ENCODE measurements at regions not wholly inside any gene's neighbourhood (a gene's known extent, or its start where the extent isn't known, plus 50 kb on each side); places are given as distances from the start of the nearest gene placed in this dataset.
"Not testable (repeated sequence)": the region's sequence is repeated elsewhere in the genome, so short reads cannot be mapped to it uniquely, and the experiment has no call there.

DNA sequence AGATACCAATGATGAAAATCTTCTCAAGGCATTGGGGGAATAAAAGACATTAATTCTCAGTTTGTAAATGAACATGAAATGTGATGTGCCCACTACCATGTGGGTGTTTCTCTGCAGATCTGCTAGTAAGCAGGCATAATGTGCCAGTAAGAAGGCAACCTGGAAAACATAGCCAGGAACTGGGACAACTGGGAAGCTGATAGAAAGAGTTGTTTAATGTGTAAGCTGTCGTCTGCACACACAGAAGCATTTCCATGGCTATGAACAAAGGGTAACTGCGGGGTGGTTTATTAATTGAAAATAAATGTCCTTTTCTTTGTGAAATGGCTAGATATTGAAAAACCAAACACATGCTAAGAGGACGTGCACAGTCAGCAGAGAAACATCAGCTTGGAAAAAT, 52.0 kb downstream of the ZC3H11B start:
- no peak for DNase-seq

GRCh38 chr1:219559899-219560298, 53.0 kb downstream of the ZC3H11B start:
- DNase-seq: no peak

DNA sequence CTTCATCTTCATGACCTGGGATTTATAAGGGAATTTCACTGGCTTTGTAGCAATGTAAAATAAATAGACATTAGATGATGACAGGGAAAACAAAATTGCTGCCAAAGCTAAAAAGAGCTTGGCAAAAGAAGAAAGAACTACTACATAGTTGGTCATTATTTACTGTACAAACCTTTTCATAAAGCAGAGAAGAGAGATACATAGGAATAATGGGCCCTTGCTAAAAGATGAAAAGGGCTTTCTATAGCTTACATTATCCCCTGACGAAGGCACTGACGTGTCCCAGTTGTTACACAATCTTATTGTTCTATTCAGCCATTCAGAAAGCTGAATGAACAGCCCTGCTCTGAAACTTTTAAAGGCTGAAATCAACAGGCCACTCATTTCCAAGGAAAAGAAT, 57.1 kb downstream of the ZC3H11B start:
- no peak for DNase-seq

- no peak for DNase-seq
Observed at GRCh38 chr1:219555031-219555692, 57.7 kb downstream of the ZC3H11B start.

- no peak for DNase-seq
Observed at GRCh38 chr1:219553934-219554502, 58.9 kb downstream of the ZC3H11B start.

- DNase-seq: no peak
Observed at GRCh38 chr1:219550201-219550600, 62.7 kb downstream of the ZC3H11B start.

GRCh38 chr1:219549215-219549614, 63.7 kb downstream of the ZC3H11B start:
- no peak for DNase-seq

DNA sequence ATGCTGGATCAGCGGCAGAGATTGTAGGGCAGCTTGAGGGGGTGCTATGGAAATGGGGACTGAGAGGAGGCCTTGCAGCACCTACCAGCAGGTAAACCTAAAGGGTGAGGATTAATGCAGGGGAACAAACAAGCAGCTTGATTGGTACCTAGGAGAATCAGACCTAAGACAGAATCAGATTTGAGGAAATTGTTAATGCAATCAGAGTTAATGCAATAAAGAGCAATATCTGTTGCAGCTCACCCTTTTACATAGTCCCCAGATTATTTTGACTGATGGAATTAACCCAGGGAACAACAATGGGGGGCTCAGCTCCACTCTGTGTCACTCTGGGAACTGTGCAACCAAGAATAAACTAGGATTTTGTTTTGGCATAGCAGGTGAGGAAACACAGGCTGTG, 64.5 kb downstream of the ZC3H11B start:
- DNase-seq: no peak

DNA sequence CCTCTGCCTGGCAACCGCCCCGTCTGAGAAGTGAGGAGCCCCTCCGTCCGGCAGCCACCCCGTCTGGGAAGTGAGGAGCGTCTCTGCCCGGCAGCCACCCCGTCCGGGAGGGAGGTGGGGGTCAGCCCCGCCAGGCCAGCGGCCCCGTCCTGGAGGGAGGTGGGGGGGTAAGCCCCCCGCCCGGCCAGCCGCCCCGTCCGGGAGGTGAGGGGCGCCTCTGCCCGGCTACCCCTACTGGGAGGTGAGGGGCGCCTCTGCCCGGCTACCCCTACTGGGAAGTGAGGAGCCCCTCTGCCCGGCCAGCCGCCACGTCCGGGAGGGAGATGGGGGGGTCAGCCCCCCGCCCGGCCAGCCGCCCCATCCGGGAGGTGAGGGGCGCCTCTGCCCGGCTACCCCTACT, 67.1 kb downstream of the ZC3H11B start:
- not testable (repeated sequence) for DNase-seq

GRCh38 chr1:219544163-219544846, 68.6 kb downstream of the ZC3H11B start:
- DNase-seq: no peak

DNA sequence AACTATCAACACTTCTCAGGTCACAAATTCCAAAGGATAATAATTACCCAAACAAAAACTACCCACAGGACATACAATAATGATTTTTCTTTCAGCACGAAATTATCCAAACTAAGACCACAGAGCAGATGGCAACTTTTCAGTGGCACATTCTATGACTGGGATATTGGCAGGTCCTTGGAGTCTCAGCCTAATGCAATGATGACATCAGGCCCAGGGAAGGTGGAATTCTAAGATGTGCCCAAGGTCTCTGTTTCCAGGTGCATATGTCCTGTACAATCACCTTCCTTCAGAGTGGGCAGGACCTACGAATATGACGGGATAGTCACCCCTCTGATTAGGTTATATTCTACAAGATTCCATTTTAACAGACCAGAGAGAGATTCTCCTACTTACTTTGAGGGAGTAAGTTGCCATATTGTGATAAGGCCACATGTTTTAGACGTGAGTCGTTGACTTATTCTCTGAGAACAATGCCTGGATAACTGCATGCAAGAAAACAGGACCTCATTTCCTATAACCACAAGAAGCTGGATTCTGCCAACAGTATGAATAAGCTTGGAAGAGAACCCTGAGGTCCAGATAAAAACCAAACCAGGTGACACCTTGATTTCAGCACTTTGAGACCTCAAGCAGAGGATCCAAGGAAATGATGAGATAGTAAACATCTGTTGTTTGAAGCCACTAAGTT, 69.9 kb downstream of the ZC3H11B start:
- DNase-seq: no peak

- DNase-seq: no peak
Observed at GRCh38 chr1:219541946-219542345, 71.0 kb downstream of the ZC3H11B start.

GRCh38 chr1:219539645-219540254, 73.2 kb downstream of the ZC3H11B start:
- DNase-seq: no peak

GRCh38 chr1:219538886-219539285, 74.0 kb downstream of the ZC3H11B start:
- DNase-seq: no peak

GRCh38 chr1:219537223-219537631, 75.7 kb downstream of the ZC3H11B start:
- DNase-seq: no peak

DNA sequence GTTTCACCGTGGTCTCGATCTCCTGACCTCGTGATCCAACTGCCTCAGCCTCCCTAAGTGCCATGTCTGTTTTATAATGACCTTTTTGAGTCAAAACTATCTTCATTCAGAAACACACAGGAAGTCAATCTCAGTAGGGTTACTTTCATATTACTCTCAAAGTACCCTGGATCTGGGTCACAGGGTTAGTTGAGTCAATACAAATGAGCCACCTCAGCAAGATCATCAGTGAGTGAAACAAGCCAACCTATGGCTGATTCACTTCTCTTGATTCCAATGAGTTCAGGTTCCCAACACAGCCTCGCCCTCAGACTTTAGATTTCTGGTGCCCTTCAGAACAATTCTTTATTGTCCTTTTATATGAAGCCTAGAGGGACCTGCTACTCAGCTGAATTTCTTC, 76.9 kb downstream of the ZC3H11B start:
- no peak for DNase-seq

- DNase-seq: no peak
Observed at GRCh38 chr1:219534991-219535390, 77.9 kb downstream of the ZC3H11B start.

GRCh38 chr1:219533280-219533679, 79.6 kb downstream of the ZC3H11B start:
- no peak for DNase-seq

- no peak for DNase-seq
Observed at GRCh38 chr1:219529116-219529515, 83.8 kb downstream of the ZC3H11B start.

- no peak for DNase-seq
Observed at GRCh38 chr1:219528633-219529032, 84.3 kb downstream of the ZC3H11B start.

- no peak for DNase-seq
Observed at GRCh38 chr1:219527994-219528393, 84.9 kb downstream of the ZC3H11B start.

DNA sequence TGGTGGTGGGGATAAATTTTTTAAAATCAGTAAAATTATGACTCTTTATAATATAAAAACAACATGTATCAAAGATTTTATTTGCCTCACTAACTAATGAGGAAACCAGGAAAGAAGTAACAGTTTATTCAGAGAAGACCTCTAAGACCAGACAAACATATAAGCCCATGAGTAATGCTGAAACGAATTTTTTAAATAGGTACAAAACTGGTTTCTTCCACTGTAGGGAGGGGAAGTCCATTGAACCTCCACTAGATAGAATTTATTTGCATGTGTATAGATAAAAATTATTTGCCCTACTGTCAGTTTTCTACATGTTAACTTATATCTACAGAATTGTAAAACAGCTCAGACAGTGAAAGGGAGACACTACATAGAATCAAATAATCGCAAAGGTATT, 86.8 kb downstream of the ZC3H11B start:
- DNase-seq: no peak

- no peak for DNase-seq
Observed at GRCh38 chr1:219523411-219523810, 89.5 kb downstream of the ZC3H11B start.
